Adrenal gland (tissue), 9 donors: ENCODE measurements at regions not wholly inside any gene's neighbourhood (a gene's known extent, or its start where the extent isn't known, plus 50 kb on each side); places are given as distances from the start of the nearest gene placed in this dataset.

ENCODE experiments used
- DNase-seq, 7 donors: peaks; one replicate each; pipeline ENCODE4 v3.0.0-alpha.2; 2019 to 2020
- H3K27ac ChIP-seq, 5 donors: fragments of 200-600 bp; sonication (generic) in 4 of 5; 1 replicate in 3 of 5; 2 replicates in 2 of 5; pipeline versions ENCODE4 v1.5.1 to v1.8.0; 2016 to 2020; ENCODE audit warnings: mild to moderate bottlenecking in 1 of 5
- H3K27me3 ChIP-seq: fragments of 200-600 bp; 2 replicates; pipeline ENCODE4 v1.8.0; 2021
- H3K36me3 ChIP-seq, 2 donors: fragments of 200-600 bp; replicated peaks in 1 of 2; 1 replicate in 1 of 2; 2 replicates in 1 of 2; pipeline versions ENCODE4 v1.5.1 to v1.8.0; 2018 to 2022
- H3K4me1 ChIP-seq, 2 donors: fragments of 200-600 bp; replicated peaks in 1 of 2; 1 replicate in 1 of 2; 2 replicates in 1 of 2; pipeline versions ENCODE4 v1.5.1 to v1.8.0; 2018 to 2021
- H3K4me3 ChIP-seq, 4 donors: fragments of 200-600 bp; sonication (generic) in 3 of 4; one replicate each; pipeline ENCODE4 v1.5.1; 2016 to 2018
- H3K9me3 ChIP-seq, 3 donors: fragments of 200-600 bp; sonication (generic) in 1 of 3; replicated peaks in 1 of 3; 1 replicate in 2 of 3; 2 replicates in 1 of 3; pipeline versions ENCODE4 v1.5.1 to v1.8.0; 2016 to 2021
- CTCF ChIP-seq, 6 experiments: fragments of 450-650 bp in 4 of 6; fragments of 200-600 bp in 2 of 6; sonication (generic) in 1 of 6; IDR thresholded peaks; 1 replicate in 5 of 6; 2 replicates in 1 of 6; pipeline versions ENCODE4 v1.5.1 to v1.8.0; 2016 to 2021; ENCODE audit warnings: antibody characterized with exemption in 6 of 6, mild to moderate bottlenecking in 2 of 6, moderate library complexity in 1 of 6
- POLR2A ChIP-seq, 2 donors: fragments of 450-650 bp; IDR thresholded peaks; one replicate each; pipeline ENCODE4 v1.6.1; 2017; ENCODE audit warnings: antibody characterized with exemption in 2 of 2, mild to moderate bottlenecking in 2 of 2, moderate library complexity in 1 of 2
- WGBS, 4 donors: extraction: QIAGEN DNeasy Blood & Tissue Kit in 2 of 4; methylation state at CpG; one replicate each; pipeline versions ENCODE4 v1.1.5 to v1.1.7; 2013 to 2017; 5-methylcytosine and 5-hydroxymethylcytosine counted together
- intact Hi-C, 2 donors: fragments of 100-400 bp; cut with DNase I; formaldehyde crosslinking; loops; one replicate each; pipeline versions ENCODE4 v1.14.1 to v1.15.0; 2022 to 2023
- donor health status: healthy with polysubstance abuse.
- donor health status: Bipolar disorder and iron deficiency.
- donor health status: DM: yes; HTN: yes; CAD: no.
- donor health status: DM: no; HTN: no; CAD: no.
- donor health status: DM: no; HTN: no; CAD: no.

GRCh38 chr21:21851657-21852056, 853.4 kb downstream of the NCAM2 start:
- Histone ChIP-seq H3K9me3 (no peaks in the 10 kb centered on the region), H3K4me1 (no peaks in the 10 kb centered on the region), H3K27ac (no peak overlapping the region), H3K27me3 (no peaks in the 10 kb centered on the region), H3K4me3 (no peak overlapping the region), H3K36me3 (no peaks in the 10 kb centered on the region)
- intact Hi-C loops, result no loop called here
- DNase-seq, result no peak
- WGBS, 4 donors, result 75 to 88% (median 77%) methylated on average over 3 of the region's 3 CpGs
- TF ChIP-seq CTCF (IDR thresholded peaks at IDR 0.05) (no peak), POLR2A (IDR thresholded peaks at IDR 0.05) (no peak)

DNA sequence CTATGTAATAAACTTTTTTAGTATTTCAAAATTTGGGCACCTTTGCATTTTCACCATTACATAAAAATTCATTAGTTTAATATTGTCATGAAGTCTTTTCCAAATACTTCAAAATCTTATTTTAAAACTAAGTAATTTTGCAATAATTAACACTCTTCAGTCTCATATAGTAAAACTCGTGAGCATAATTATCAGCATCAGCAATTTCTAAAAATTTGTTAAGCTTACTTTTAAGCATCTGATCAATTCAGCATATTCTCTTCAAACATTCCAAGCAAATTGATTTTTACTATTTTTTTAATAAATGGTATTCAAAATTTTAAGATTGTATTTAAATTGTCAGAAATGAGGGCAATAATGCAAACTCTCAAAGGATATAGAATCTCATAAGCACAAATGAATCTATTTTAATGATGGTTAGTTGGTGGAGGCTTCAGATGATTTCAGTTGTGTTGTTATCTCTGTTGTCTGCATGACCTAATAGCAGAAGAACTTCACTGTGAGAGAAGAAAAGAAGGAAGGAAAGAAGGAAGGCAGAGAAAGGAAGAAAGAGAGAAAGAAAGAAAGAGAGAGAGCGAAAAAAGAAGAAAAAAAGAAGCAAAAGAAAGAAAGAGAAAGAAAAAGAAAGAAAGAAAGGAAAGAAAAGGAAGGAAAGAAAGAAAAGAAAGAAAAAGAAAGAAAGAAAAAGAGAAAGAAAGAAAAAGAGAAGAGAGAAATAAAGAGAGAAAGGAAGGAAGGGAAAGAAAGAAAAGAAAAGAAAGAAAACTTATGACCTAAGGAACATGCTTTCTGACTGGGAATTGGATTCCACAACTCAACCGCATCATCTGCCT, 860.5 kb downstream of the NCAM2 start:
- Histone ChIP-seq H3K36me3 (no peaks in the 10 kb centered on the region), H3K27ac (no peak overlapping the region), H3K4me3 (no peak overlapping the region), H3K9me3 (no peaks in the 10 kb centered on the region), H3K27me3 (no peaks in the 10 kb centered on the region), H3K4me1 (peaks cover 0 to 8% of the 10 kb centered on the region in 2 donors)
- TF ChIP-seq POLR2A (IDR thresholded peaks at IDR 0.05) (no peak), CTCF (IDR thresholded peaks at IDR 0.05) (no peak)
- intact Hi-C loops, result no loop called here
- no peak for DNase-seq
- WGBS, 4 donors, result 89 to 94% (median 93%) methylated on average over 3 of the region's 3 CpGs

DNA sequence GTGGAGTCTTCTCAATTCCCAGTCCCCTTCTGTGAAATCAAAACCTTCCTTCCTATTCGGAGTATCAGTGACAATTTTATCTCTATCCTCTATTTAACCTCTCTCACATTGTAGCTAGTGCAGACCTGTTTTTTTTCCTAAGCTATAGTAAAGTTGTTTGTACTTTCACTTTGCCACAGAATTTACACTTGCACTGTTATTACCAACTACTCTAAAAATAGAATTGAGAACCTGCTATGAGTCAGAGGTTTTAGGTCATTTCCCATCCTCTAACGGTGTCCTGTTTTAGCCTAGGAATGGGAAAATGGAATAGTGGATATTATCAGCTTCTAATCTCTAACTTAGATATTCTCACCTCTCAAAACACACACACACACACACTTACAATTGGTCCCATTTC, 862.7 kb downstream of the NCAM2 start:
- no peaks in the 10 kb centered on the region for H3K27me3 ChIP-seq
- intact Hi-C loops, result no loop called here
- H3K27ac ChIP-seq, result no peak overlapping the region
- no peaks in the 10 kb centered on the region for H3K36me3 ChIP-seq
- no peak overlapping the region for H3K4me3 ChIP-seq
- DNase-seq, result no peak
- WGBS, 4 donors, result 13 to 16% (median 14%) methylated on average over 2 of the region's 2 CpGs
- TF ChIP-seq POLR2A (IDR thresholded peaks at IDR 0.05) (no peak), CTCF (IDR thresholded peaks at IDR 0.05) (no peak)
- H3K4me1 ChIP-seq, result peaks cover 0 to 8% of the 10 kb centered on the region in 2 donors
- H3K9me3 ChIP-seq, result no peaks in the 10 kb centered on the region

DNA sequence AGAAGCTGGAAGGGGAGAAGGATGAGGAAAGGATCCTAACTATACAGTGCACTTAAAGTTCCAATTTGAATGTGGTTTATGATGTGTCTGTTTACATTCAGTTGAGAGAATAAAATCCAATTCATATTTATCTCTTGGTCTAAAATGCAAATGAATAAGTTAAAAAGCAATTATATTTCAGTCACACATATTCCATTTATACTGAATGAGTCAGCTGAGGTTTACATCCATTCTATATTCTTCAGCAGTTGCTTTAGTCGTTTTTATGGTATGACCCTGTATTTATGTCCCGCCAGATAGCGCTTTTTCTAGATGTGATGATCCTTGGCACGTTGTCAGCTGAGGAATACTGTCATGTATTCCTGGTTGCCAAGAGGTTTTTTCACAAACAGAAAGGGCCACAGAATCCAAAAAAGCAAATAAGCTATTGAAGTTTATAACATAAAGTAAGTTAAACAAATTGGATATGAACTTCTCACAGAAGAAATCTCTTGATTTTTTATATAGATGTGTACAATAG, 866.2 kb downstream of the NCAM2 start:
- no peak overlapping the region for H3K4me3 ChIP-seq
- 41 to 56% (median 52%) methylated on average over 4 of the region's 4 CpGs for WGBS, 4 donors
- no peak for TF ChIP-seq POLR2A (IDR thresholded peaks at IDR 0.05)
- no peak for TF ChIP-seq CTCF (IDR thresholded peaks at IDR 0.05)
- H3K27ac ChIP-seq, result no peak overlapping the region
- no peaks in the 10 kb centered on the region for H3K9me3 ChIP-seq
- no peaks in the 10 kb centered on the region for H3K36me3 ChIP-seq
- peaks cover 0 to 8% of the 10 kb centered on the region in 2 donors for H3K4me1 ChIP-seq
- DNase-seq, result no peak
- no peaks in the 10 kb centered on the region for H3K27me3 ChIP-seq
- intact Hi-C loops, result no loop called here
